22Rv1 (cell line): ENCODE measurements at regions not wholly inside any gene's neighbourhood (a gene's known extent, or its start where the extent isn't known, plus 50 kb on each side); places are given as distances from the start of the nearest gene placed in this dataset.

Experiments
- ZFX ChIP-seq: fragments of 450-650 bp; IDR thresholded peaks from 2 replicates; pipeline ENCODE4 v1.6.1; 2017; ENCODE audit warnings: antibody characterized with exemption, borderline replicate concordance
- TF ChIP-seq, protein P1 (sequence below): fragments of 450-650 bp; IDR thresholded peaks from 2 replicates; pipeline ENCODE4 v1.5.1; 2017; ENCODE audit warnings: mild to moderate bottlenecking

GRCh38 chr16:85179344-85180046 is 67.2 kb upstream of the CIBAR2 start:
- TF ChIP-seq, protein P1, sequence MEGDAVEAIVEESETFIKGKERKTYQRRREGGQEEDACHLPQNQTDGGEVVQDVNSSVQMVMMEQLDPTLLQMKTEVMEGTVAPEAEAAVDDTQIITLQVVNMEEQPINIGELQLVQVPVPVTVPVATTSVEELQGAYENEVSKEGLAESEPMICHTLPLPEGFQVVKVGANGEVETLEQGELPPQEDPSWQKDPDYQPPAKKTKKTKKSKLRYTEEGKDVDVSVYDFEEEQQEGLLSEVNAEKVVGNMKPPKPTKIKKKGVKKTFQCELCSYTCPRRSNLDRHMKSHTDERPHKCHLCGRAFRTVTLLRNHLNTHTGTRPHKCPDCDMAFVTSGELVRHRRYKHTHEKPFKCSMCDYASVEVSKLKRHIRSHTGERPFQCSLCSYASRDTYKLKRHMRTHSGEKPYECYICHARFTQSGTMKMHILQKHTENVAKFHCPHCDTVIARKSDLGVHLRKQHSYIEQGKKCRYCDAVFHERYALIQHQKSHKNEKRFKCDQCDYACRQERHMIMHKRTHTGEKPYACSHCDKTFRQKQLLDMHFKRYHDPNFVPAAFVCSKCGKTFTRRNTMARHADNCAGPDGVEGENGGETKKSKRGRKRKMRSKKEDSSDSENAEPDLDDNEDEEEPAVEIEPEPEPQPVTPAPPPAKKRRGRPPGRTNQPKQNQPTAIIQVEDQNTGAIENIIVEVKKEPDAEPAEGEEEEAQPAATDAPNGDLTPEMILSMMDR = no peak
- TF ChIP-seq ZFX = no peak
